Neural cell (in vitro differentiated cells): ENCODE measurements at regions not wholly inside any gene's neighbourhood (a gene's known extent, or its start where the extent isn't known, plus 50 kb on each side); places are given as distances from the start of the nearest gene placed in this dataset.

ENCODE experiments used
- H2AFZ ChIP-seq: fragments of 200-600, 300-800 bp; sonication (generic), shearing (Covaris generic); 2 replicates; pipeline ENCODE4 v1.6.0; 2014; ENCODE audit warnings: low read depth, mild to moderate bottlenecking, antibody characterized with exemption, low read length, moderate library complexity
- H3F3A ChIP-seq: fragments of 200-600 bp; shearing (Covaris generic); 2 replicates; pipeline ENCODE4 v1.6.1; 2016; ENCODE audit warnings: mild to moderate bottlenecking, moderate library complexity, mixed read lengths, antibody characterized with exemption, low read length; ENCODE audit not compliant: insufficient read depth, poor library complexity, severe bottlenecking
- H3K27ac ChIP-seq: fragments of 200-600, 300-800 bp; sonication (generic), shearing (Covaris generic); 2 replicates; pipeline ENCODE4 v1.5.1; 2014; ENCODE audit warnings: mild to moderate bottlenecking, low read length, moderate library complexity
- H3K27me3 ChIP-seq: fragments of 300-800, 200-600 bp; sonication (generic), shearing (Covaris generic); 2 replicates; pipeline ENCODE4 v1.6.0; 2014; ENCODE audit warnings: mild to moderate bottlenecking, low read depth, low read length, moderate library complexity; ENCODE audit not compliant: insufficient read depth
- H3K36me3 ChIP-seq: fragments of 300-800, 200-600 bp; sonication (generic), shearing (Covaris generic); 2 replicates; pipeline ENCODE4 v1.5.1; 2014; ENCODE audit warnings: mild to moderate bottlenecking, antibody characterized with exemption, low read length, moderate library complexity; ENCODE audit not compliant: insufficient read depth
- H3K4me2 ChIP-seq: fragments of 300-800, 200-600 bp; sonication (generic), shearing (Covaris generic); 2 replicates; pipeline ENCODE4 v1.6.0; 2014; ENCODE audit warnings: mild to moderate bottlenecking, low read length
- H3K4me3 ChIP-seq: fragments of 300-800, 200-600 bp; sonication (generic), shearing (Covaris generic); 2 replicates; pipeline ENCODE4 v1.5.1; 2014; ENCODE audit warnings: mild to moderate bottlenecking, low read length, moderate library complexity
- H3K79me2 ChIP-seq: fragments of 200-600 bp; shearing (Covaris generic); replicated peaks from 2 replicates; pipeline ENCODE4 v1.6.0; 2014; ENCODE audit warnings: mild to moderate bottlenecking, low read length, moderate library complexity; ENCODE audit not compliant: insufficient read depth
- H3K9ac ChIP-seq: fragments of 300-800, 200-600 bp; sonication (generic), shearing (Covaris generic); 2 replicates; pipeline ENCODE4 v1.6.1; 2016; ENCODE audit warnings: mild to moderate bottlenecking, low read length, mixed read lengths
- H3K9me2 ChIP-seq: fragments of 200-600 bp; shearing (Covaris generic); 2 replicates; pipeline ENCODE4 v1.6.1; 2016; ENCODE audit warnings: mild to moderate bottlenecking, low read length, mixed read lengths; ENCODE audit not compliant: insufficient read depth
- H3K9me3 ChIP-seq: fragments of 200-600, 300-800 bp; sonication (generic), shearing (Covaris generic); 2 replicates; pipeline ENCODE4 v1.6.1; 2016; ENCODE audit warnings: mild to moderate bottlenecking, mixed run types, low read length, moderate library complexity, mixed read lengths
- H4K20me1 ChIP-seq: fragments of 200-600 bp; shearing (Covaris generic); 2 replicates; pipeline ENCODE4 v1.6.1; 2016; ENCODE audit warnings: mild to moderate bottlenecking, mixed run types; ENCODE audit not compliant: insufficient read depth
- EP300 ChIP-seq: fragments of 450-650 bp; conservative IDR thresholded peaks from 2 replicates; pipeline ENCODE4 v1.6.1; 2014; ENCODE audit warnings: antibody characterized with exemption, mild to moderate bottlenecking, moderate library complexity; ENCODE audit not compliant: poor library complexity, severe bottlenecking
- EZH2 ChIP-seq: fragments of 200-600, 300-800 bp; shearing (Covaris generic), sonication (generic); IDR thresholded peaks from 2 replicates; pipeline ENCODE4 v1.6.1; 2014; ENCODE audit warnings: antibody characterized with exemption, low read length, borderline replicate concordance, mild to moderate bottlenecking; ENCODE audit not compliant: insufficient read depth, poor library complexity, severe bottlenecking
- MXI1 ChIP-seq: fragments of 450-650 bp; conservative IDR thresholded peaks from 2 replicates; pipeline ENCODE4 v1.6.1; 2014; ENCODE audit warnings: antibody characterized with exemption, mild to moderate bottlenecking; ENCODE audit not compliant: poor library complexity, severe bottlenecking
- POLR2AphosphoS5 ChIP-seq: IDR thresholded peaks from 2 replicates; pipeline ENCODE4 v1.6.1; 2012
- RAD21 ChIP-seq: fragments of 450-650 bp; conservative IDR thresholded peaks from 2 replicates; pipeline ENCODE4 v1.6.1; 2014; ENCODE audit warnings: antibody characterized with exemption, mild to moderate bottlenecking, moderate library complexity
- SMC3 ChIP-seq: fragments of 450-650 bp; conservative IDR thresholded peaks from 2 replicates; pipeline ENCODE4 v1.6.1; 2014; ENCODE audit warnings: antibody characterized with exemption, mild to moderate bottlenecking, moderate library complexity; ENCODE audit not compliant: poor library complexity
- TAF1 ChIP-seq: IDR thresholded peaks from 2 replicates; pipeline ENCODE4 v1.6.1; 2012; ENCODE audit warnings: low read depth
- TF ChIP-seq, protein P1 (sequence below): fragments of 450-650 bp; IDR thresholded peaks from 2 replicates; pipeline ENCODE4 v1.5.1; 2014; ENCODE audit warnings: antibody characterized with exemption, mild to moderate bottlenecking, moderate library complexity; ENCODE audit not compliant: poor library complexity, severe bottlenecking
- TF ChIP-seq, protein P2 (sequence below): IDR thresholded peaks from 2 replicates; pipeline ENCODE4 v1.6.1; 2012; ENCODE audit warnings: borderline replicate concordance

DNA sequence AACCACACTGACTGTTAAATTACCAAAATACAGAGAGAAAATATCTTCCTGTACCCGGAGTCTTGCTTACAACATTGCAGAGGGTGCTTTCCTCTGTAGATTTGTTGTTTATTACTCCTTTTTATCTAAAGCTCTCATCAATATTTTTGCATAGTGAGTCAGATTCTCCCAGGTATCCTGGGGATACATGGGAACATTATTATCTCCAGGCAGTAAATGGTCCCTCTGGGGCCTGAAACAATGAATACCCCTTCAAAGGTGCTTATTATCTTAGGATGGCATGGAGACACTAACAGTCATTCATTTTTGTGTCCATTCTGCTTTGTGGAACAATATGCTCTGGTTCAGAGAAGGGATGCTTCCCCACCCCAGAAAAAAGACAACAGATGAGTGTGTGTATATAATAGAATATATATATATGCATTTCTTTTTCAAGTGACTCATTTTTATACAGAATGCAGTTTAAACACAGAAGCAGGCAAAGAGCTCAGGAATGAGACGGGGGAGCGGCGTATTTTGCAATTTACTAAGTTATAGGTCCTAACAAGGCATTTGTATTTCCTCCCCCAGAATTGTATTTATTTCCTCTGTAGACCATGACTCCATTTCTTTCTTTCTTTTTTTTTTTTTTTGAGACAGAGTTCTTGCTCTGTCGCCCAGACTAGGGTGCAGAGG, 424.8 kb upstream of the ZEB2 start:
- Histone ChIP-seq H3F3A (no peaks in the 10 kb centered on the region), H4K20me1 (no peaks in the 10 kb centered on the region), H3K27ac (no peak overlapping the region), H2AFZ (no peak overlapping the region), H3K79me2 (no peaks in the 10 kb centered on the region), H3K4me3 (no peak overlapping the region), H3K9me2 (no peaks in the 10 kb centered on the region), H3K36me3 (no peaks in the 10 kb centered on the region), H3K9ac (no peak overlapping the region), H3K4me2 (no peak overlapping the region), H3K9me3 (no peaks in the 10 kb centered on the region), H3K27me3 (no peaks in the 10 kb centered on the region)
- TF ChIP-seq SMC3 = no peak

DNA sequence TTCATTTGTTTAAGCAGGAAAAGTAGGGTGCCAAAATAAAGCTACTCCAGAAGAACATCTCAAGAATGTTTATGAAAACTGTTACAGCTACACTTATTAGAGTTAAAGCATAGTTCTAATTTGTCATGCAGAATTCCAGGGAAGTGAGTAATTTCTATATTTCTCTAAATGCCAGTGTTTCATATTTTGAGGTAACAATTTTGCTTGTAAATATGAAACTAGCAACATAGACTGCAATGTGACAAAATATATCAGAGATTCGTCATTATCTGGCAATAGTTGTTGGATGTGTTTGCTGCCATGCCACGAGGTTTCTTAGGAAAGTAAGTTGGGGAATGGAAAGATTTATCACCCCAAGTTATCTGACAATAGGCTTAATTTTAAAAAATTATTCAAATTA, 424.1 kb upstream of the ZEB2 start:
- H3F3A ChIP-seq = no peaks in the 10 kb centered on the region
- H3K36me3 ChIP-seq = no peaks in the 10 kb centered on the region
- no peaks in the 10 kb centered on the region for H3K79me2 ChIP-seq
- H3K4me2 ChIP-seq = no peak overlapping the region
- H3K9ac ChIP-seq = no peak overlapping the region
- H4K20me1 ChIP-seq = no peaks in the 10 kb centered on the region
- no peaks in the 10 kb centered on the region for H3K9me3 ChIP-seq
- no peak overlapping the region for H3K4me3 ChIP-seq
- H3K27ac ChIP-seq = no peak overlapping the region
- no peak for TF ChIP-seq TAF1
- no peak for TF ChIP-seq RAD21
- no peak for TF ChIP-seq SMC3
- TF ChIP-seq, protein P1, sequence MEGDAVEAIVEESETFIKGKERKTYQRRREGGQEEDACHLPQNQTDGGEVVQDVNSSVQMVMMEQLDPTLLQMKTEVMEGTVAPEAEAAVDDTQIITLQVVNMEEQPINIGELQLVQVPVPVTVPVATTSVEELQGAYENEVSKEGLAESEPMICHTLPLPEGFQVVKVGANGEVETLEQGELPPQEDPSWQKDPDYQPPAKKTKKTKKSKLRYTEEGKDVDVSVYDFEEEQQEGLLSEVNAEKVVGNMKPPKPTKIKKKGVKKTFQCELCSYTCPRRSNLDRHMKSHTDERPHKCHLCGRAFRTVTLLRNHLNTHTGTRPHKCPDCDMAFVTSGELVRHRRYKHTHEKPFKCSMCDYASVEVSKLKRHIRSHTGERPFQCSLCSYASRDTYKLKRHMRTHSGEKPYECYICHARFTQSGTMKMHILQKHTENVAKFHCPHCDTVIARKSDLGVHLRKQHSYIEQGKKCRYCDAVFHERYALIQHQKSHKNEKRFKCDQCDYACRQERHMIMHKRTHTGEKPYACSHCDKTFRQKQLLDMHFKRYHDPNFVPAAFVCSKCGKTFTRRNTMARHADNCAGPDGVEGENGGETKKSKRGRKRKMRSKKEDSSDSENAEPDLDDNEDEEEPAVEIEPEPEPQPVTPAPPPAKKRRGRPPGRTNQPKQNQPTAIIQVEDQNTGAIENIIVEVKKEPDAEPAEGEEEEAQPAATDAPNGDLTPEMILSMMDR = no peak
- TF ChIP-seq EZH2 = no peak
- TF ChIP-seq EP300 = no peak
- TF ChIP-seq POLR2AphosphoS5 = no peak
- TF ChIP-seq, protein P2, sequence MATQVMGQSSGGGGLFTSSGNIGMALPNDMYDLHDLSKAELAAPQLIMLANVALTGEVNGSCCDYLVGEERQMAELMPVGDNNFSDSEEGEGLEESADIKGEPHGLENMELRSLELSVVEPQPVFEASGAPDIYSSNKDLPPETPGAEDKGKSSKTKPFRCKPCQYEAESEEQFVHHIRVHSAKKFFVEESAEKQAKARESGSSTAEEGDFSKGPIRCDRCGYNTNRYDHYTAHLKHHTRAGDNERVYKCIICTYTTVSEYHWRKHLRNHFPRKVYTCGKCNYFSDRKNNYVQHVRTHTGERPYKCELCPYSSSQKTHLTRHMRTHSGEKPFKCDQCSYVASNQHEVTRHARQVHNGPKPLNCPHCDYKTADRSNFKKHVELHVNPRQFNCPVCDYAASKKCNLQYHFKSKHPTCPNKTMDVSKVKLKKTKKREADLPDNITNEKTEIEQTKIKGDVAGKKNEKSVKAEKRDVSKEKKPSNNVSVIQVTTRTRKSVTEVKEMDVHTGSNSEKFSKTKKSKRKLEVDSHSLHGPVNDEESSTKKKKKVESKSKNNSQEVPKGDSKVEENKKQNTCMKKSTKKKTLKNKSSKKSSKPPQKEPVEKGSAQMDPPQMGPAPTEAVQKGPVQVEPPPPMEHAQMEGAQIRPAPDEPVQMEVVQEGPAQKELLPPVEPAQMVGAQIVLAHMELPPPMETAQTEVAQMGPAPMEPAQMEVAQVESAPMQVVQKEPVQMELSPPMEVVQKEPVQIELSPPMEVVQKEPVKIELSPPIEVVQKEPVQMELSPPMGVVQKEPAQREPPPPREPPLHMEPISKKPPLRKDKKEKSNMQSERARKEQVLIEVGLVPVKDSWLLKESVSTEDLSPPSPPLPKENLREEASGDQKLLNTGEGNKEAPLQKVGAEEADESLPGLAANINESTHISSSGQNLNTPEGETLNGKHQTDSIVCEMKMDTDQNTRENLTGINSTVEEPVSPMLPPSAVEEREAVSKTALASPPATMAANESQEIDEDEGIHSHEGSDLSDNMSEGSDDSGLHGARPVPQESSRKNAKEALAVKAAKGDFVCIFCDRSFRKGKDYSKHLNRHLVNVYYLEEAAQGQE = no peak
- TF ChIP-seq MXI1 = no peak
- H3K9me2 ChIP-seq = no peaks in the 10 kb centered on the region
- no peak overlapping the region for H2AFZ ChIP-seq
- no peaks in the 10 kb centered on the region for H3K27me3 ChIP-seq
